ENCODE measurements at regions not wholly inside any gene's neighbourhood (a gene's known extent, or its start where the extent isn't known, plus 50 kb on each side); places are given as distances from the start of the nearest gene placed in this dataset.

DNA sequence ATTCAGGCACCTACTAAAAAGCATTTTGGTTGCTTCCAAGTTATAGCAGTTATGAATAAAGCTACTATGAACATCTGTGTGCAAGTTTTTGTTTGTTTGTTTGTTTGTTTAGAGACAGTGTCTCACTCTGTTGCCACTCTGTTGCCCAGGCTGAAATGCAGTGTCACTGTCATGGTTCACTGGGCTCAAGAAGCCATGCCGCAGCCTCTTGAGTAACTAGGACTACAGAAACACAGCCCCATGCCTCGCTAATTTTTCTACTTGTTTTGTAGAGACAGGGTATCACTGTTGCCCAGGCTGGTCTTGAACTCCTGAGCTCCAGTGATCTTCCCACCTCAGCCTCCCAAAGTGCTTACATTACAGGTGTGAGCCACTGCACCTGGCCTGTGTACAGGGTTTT lies 795.9 kb downstream of the EPHA7 start:
- Histone ChIP-seq H3K27ac (no peak overlapping the region), H3K9me3 (no peaks in the 10 kb centered on the region), H3K27me3 (no peaks in the 10 kb centered on the region), H3K4me1 (no peaks in the 10 kb centered on the region), H3K4me3 (no peak overlapping the region), H3K36me3 (no peaks in the 10 kb centered on the region)
- no peak for ATAC-seq
- TF ChIP-seq CTCF (IDR thresholded peaks at IDR 0.05): no peak
- no peak for DNase-seq
- intact Hi-C loops (cut with DNase I): no loop called here

- no peak for DNase-seq
- no peak for TF ChIP-seq CTCF (IDR thresholded peaks at IDR 0.05)
Observed at GRCh38 chr6:92617721-92618120, 801.6 kb downstream of the EPHA7 start.

GRCh38 chr6:92608751-92609150 lies 810.6 kb downstream of the EPHA7 start:
- Histone ChIP-seq H3K4me1 (no peaks in the 10 kb centered on the region), H3K4me3 (no peak overlapping the region), H3K27ac (no peak overlapping the region), H3K27me3 (no peaks in the 10 kb centered on the region), H3K36me3 (no peaks in the 10 kb centered on the region), H3K9me3 (no peaks in the 10 kb centered on the region)
- TF ChIP-seq CTCF (IDR thresholded peaks at IDR 0.05): no peak
- no peak for DNase-seq
- ATAC-seq: no peak
- intact Hi-C loops (cut with DNase I): no loop called here

More at GRCh38 chr6:92617721-92618120, 801.6 kb downstream of the EPHA7 start:
- Histone ChIP-seq H3K27me3 (no peaks in the 10 kb centered on the region), H3K9me3 (no peaks in the 10 kb centered on the region), H3K27ac (no peak overlapping the region), H3K4me1 (no peaks in the 10 kb centered on the region), H3K36me3 (no peaks in the 10 kb centered on the region), H3K4me3 (no peak overlapping the region)
- no peak for ATAC-seq
- intact Hi-C loops (cut with DNase I): no loop called here

DNA sequence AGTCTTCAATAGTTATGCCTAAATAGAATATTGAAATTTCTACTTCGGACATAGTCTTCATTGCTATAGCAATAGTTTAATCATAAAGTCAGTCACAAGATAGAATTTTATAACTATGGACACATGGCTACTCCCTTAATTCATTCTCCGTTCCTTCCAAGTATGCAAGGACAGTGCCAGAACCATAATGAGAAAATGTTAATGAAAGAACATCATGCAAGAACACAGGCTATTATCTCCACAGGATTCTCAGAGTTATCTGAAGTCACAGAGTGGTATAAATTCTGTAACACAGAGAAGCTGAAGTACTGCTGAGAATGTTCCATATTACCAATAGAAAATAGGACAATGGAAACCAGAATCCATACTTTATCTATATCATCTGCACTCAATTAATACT lies 826.2 kb downstream of the EPHA7 start:
- Histone ChIP-seq H3K36me3 (no peaks in the 10 kb centered on the region), H3K4me3 (no peak overlapping the region), H3K4me1 (no peaks in the 10 kb centered on the region), H3K27me3 (no peaks in the 10 kb centered on the region), H3K27ac (no peak overlapping the region), H3K9me3 (no peaks in the 10 kb centered on the region)
- DNase-seq: no peak
- ATAC-seq: no peak
- intact Hi-C loops (cut with DNase I): no loop called here
- no peak for TF ChIP-seq CTCF (IDR thresholded peaks at IDR 0.05)

DNA sequence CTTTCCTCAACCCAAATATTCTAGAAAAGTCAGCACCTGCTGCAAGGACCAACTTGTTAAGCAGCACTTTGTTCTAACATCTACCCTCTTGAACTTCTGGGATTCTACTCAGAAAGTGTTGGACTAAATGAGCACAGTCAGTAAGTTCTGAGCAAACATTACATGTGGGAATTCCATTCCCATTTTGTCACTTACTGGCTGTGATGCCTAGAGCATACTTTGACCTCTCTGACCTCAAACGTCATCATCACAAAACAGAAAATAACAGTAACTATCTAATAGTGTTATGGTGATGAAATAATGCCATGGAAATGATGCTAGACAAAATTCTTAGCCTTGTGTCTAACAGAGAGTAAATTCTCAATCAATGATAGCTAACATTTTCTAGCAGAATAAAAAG lies 829.4 kb downstream of the EPHA7 start:
- Histone ChIP-seq H3K36me3 (no peaks in the 10 kb centered on the region), H3K27me3 (no peaks in the 10 kb centered on the region), H3K4me1 (no peaks in the 10 kb centered on the region), H3K4me3 (no peak overlapping the region), H3K9me3 (no peaks in the 10 kb centered on the region), H3K27ac (no peak overlapping the region)
- intact Hi-C loops (cut with DNase I): no loop called here
- ATAC-seq (no peak), DNase-seq (no peak)
- no peak for TF ChIP-seq CTCF (IDR thresholded peaks at IDR 0.05)

DNA sequence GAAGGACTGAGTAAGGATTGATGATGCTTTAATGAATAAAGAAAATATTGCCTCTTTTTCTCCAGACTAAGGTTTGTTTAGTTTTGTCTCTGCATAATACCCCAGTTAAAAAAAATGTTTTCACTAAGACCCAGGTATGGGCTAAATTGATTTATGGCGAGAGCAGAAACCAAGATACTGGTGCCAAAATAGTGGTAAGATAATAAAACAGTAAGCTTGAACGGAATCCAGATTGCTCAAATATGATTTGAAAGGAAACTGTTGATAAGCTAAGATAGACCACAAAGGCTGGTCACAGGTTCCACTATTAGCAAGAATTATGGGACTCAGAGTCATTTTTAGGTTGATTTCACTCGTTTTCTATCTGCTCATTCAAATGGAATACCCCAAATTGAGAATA lies 831.2 kb downstream of the EPHA7 start:
- Histone ChIP-seq H3K27ac (no peak overlapping the region), H3K36me3 (no peaks in the 10 kb centered on the region), H3K4me3 (no peak overlapping the region), H3K4me1 (no peaks in the 10 kb centered on the region), H3K9me3 (no peaks in the 10 kb centered on the region), H3K27me3 (no peaks in the 10 kb centered on the region)
- intact Hi-C loops (cut with DNase I): no loop called here
- no peak for TF ChIP-seq CTCF (IDR thresholded peaks at IDR 0.05)
- no peak for DNase-seq
- ATAC-seq: no peak

Measured in upper lobe of right lung (tissue), 1 donor.